ENCODE measurements at regions not wholly inside any gene's neighbourhood (a gene's known extent, or its start where the extent isn't known, plus 50 kb on each side); places are given as distances from the start of the nearest gene placed in this dataset.

GRCh38 chr20:33929917-33930316 lies 63.8 kb upstream of the RALY start:
- H3K36me3 ChIP-seq (replicated peaks in 1 of 2; ENCODE audit: control extremely low read depth in 1 of 2, control insufficient read depth in 1 of 2, extremely low read depth in 1 of 2, insufficient read depth in 2 of 2, low read length in 1 of 2), result no peaks in the 10 kb centered on the region
- no peaks in the 10 kb centered on the region for H3K9me3 Mint-ChIP-seq (ENCODE audit: insufficient read depth)
- H4K20me1 ChIP-seq (ENCODE audit: control insufficient read depth, insufficient read depth, low read length, poor library complexity, severe bottlenecking), result no peaks in the 10 kb centered on the region
- H3K9ac ChIP-seq (ENCODE audit: low read length), result no peak overlapping the region
- no peaks in the 10 kb centered on the region for H3K4me1 ChIP-seq (ENCODE audit: control insufficient read depth in 2 of 2, insufficient read depth in 2 of 2, low read length in 2 of 2)
- ATAC-seq (ENCODE audit: low read depth), result no peak
- no peaks in the 10 kb centered on the region for H3K4me1 Mint-ChIP-seq
- no peaks in the 10 kb centered on the region for H3K79me2 ChIP-seq (ENCODE audit: control insufficient read depth, insufficient read depth, low read length)
- no peak overlapping the region for H3K4me2 ChIP-seq (replicated peaks; ENCODE audit: low read depth, low read length, poor library complexity, severe bottlenecking)
- no peaks in the 10 kb centered on the region for H3K9me3 ChIP-seq (ENCODE audit: control extremely low read depth in 1 of 3, control insufficient read depth in 2 of 3, insufficient read depth in 1 of 3, low read length in 2 of 3)
- peaks cover 13% of the 10 kb centered on the region for H3K27me3 Mint-ChIP-seq
- H3K4me3 ChIP-seq (ENCODE audit: control extremely low read depth in 1 of 5, extremely low read depth in 1 of 5, insufficient read depth in 1 of 5, low read depth in 2 of 5, low read length in 4 of 5), result no peak overlapping the region
- intact Hi-C loops (cut with micrococcal nuclease), result no loop called here
- WGBS (ENCODE audit: insufficient coverage), result 96% methylated on average over 4 of the region's 6 CpGs
- TF ChIP-seq EZH2 (IDR thresholded peaks at IDR 0.05; ENCODE audit: borderline replicate concordance, insufficient read depth, low read depth, low read length, poor library complexity, severe bottlenecking) (no peak), CTCF (IDR thresholded peaks at IDR 0.05) (no peak)
- CTCF ChIA-PET, result interaction anchor here (0.6 to 1.2 kb wide), 2 partner anchors 15 to 57 kb away, joined by 3 read pairs; no protein-coding TSS in a partner anchor
- no peak overlapping the region for H3K27ac Mint-ChIP-seq
- POLR2A ChIA-PET, result no interaction called here
- no peak overlapping the region for H2AFZ ChIP-seq (ENCODE audit: insufficient read depth, low read depth, low read length, poor library complexity, severe bottlenecking)
- H3K4me3 Mint-ChIP-seq, result no peak overlapping the region
- H3K27me3 ChIP-seq (replicated peaks in 1 of 4; ENCODE audit: control extremely low read depth in 1 of 4, control insufficient read depth in 3 of 4, insufficient read depth in 4 of 4, low read length in 3 of 4), result peaks cover 0 to 2% (median 0%) of the 10 kb centered on the region in 4 experiments
- no peak overlapping the region for H3K27ac ChIP-seq (ENCODE audit: low read length in 2 of 2)
- DNase-seq, result no peak

- H3K79me2 ChIP-seq (ENCODE audit: control insufficient read depth, insufficient read depth, low read length), result no peaks in the 10 kb centered on the region
- H3K4me1 Mint-ChIP-seq, result no peaks in the 10 kb centered on the region
- no peak overlapping the region for H3K9ac ChIP-seq (ENCODE audit: low read length)
- ChIA-PET CTCF (interaction anchor here (0.6 to 3.5 kb wide), 4 partner anchors 18 to 196 kb away, joined by 3 to 15 read pairs (median 4); no protein-coding TSS in a partner anchor), POLR2A (no interaction called here)
- no peak overlapping the region for H3K27ac ChIP-seq (ENCODE audit: low read length in 2 of 2)
- no peak overlapping the region for H3K4me3 ChIP-seq (ENCODE audit: control extremely low read depth in 1 of 5, extremely low read depth in 1 of 5, insufficient read depth in 1 of 5, low read depth in 2 of 5, low read length in 4 of 5)
- DNase-seq, result peak; percentile 47
- no peak for TF ChIP-seq CTCF (IDR thresholded peaks at IDR 0.05)
- TF ChIP-seq EZH2 (IDR thresholded peaks at IDR 0.05; ENCODE audit: borderline replicate concordance, insufficient read depth, low read depth, low read length, poor library complexity, severe bottlenecking), result no peak
- H4K20me1 ChIP-seq (ENCODE audit: control insufficient read depth, insufficient read depth, low read length, poor library complexity, severe bottlenecking), result no peaks in the 10 kb centered on the region
- H2AFZ ChIP-seq (ENCODE audit: insufficient read depth, low read depth, low read length, poor library complexity, severe bottlenecking), result no peak overlapping the region
- no peaks in the 10 kb centered on the region for H3K36me3 ChIP-seq (replicated peaks in 1 of 2; ENCODE audit: control extremely low read depth in 1 of 2, control insufficient read depth in 1 of 2, extremely low read depth in 1 of 2, insufficient read depth in 2 of 2, low read length in 1 of 2)
- no peak overlapping the region for H3K4me2 ChIP-seq (replicated peaks; ENCODE audit: low read depth, low read length, poor library complexity, severe bottlenecking)
- no peaks in the 10 kb centered on the region for H3K27me3 ChIP-seq (replicated peaks in 1 of 4; ENCODE audit: control extremely low read depth in 1 of 4, control insufficient read depth in 3 of 4, insufficient read depth in 4 of 4, low read length in 3 of 4)
- H3K9me3 ChIP-seq (ENCODE audit: control extremely low read depth in 1 of 3, control insufficient read depth in 2 of 3, insufficient read depth in 1 of 3, low read length in 2 of 3), result no peaks in the 10 kb centered on the region
- H3K4me1 ChIP-seq (ENCODE audit: control insufficient read depth in 2 of 2, insufficient read depth in 2 of 2, low read length in 2 of 2), result no peaks in the 10 kb centered on the region
- 71% methylated on average over 4 of the region's 5 CpGs for WGBS (ENCODE audit: insufficient coverage)
- peaks cover 13% of the 10 kb centered on the region for H3K27me3 Mint-ChIP-seq
- H3K27ac Mint-ChIP-seq, result no peak overlapping the region
- intact Hi-C loops (cut with micrococcal nuclease), result loop anchor here (1.0 kb wide), 1 partner anchor 196 kb away; no protein-coding TSS in a partner anchor
- peak; percentile 45 for ATAC-seq (ENCODE audit: low read depth)
- H3K9me3 Mint-ChIP-seq (ENCODE audit: insufficient read depth), result no peaks in the 10 kb centered on the region
- no peak overlapping the region for H3K4me3 Mint-ChIP-seq
Observed at GRCh38 chr20:33933469-33933909, 60.2 kb upstream of the RALY start.

All from B cell (primary cell).